Tibial artery (tissue), 4 donors: ENCODE measurements at regions not wholly inside any gene's neighbourhood (a gene's known extent, or its start where the extent isn't known, plus 50 kb on each side); places are given as distances from the start of the nearest gene placed in this dataset.
"Not testable (repeated sequence)": the region's sequence is repeated elsewhere in the genome, so short reads cannot be mapped to it uniquely, and the experiment has no call there.

Experiments
- DNase-seq, 2 donors: peaks; one replicate each; pipeline ENCODE4 v3.0.0-alpha.2; 2019
- H3K27ac ChIP-seq, 2 donors: fragments of 200-600 bp; sonication (generic) in 1 of 2; 1 replicate in 1 of 2; 2 replicates in 1 of 2; pipeline ENCODE4 v1.5.1; 2018 to 2019; ENCODE audit warnings: mild to moderate bottlenecking in 1 of 2
- H3K27me3 ChIP-seq, 2 donors: fragments of 200-600 bp; sonication (generic) in 1 of 2; one replicate each; pipeline versions ENCODE4 v1.5.1 to v1.6.0; 2016 to 2019
- H3K36me3 ChIP-seq, 3 donors: fragments of 200-600 bp; sonication (generic) in 2 of 3; one replicate each; pipeline ENCODE4 v1.5.1; 2016 to 2019; ENCODE audit warnings: mild to moderate bottlenecking in 2 of 3
- H3K4me1 ChIP-seq, 4 donors: fragments of 200-600 bp; sonication (generic) in 2 of 4; 1 replicate in 3 of 4; 2 replicates in 1 of 4; pipeline ENCODE4 v1.5.1; 2016 to 2019
- H3K4me3 ChIP-seq, 2 donors: fragments of 200-600 bp; sonication (generic) in 1 of 2; 1 replicate in 1 of 2; 2 replicates in 1 of 2; pipeline ENCODE4 v1.5.1; 2018 to 2019; ENCODE audit warnings: mild to moderate bottlenecking in 2 of 2
- H3K9me3 ChIP-seq, 3 donors: fragments of 200-600 bp; sonication (generic) in 1 of 3; one replicate each; pipeline ENCODE4 v1.5.1; 2016 to 2019
- intact Hi-C: fragments of 100-400 bp; cut with DNase I; formaldehyde crosslinking; loops from one replicate; pipeline ENCODE4 v1.15.0; 2023; ENCODE audit warnings: low total_unique reads
- TF ChIP-seq, protein P1 (sequence below), 2 experiments: fragments of 200-600 bp in 1 of 2; fragments of 450-650 bp in 1 of 2; IDR thresholded peaks; one replicate each; pipeline ENCODE4 v1.5.1; 2017 to 2019; ENCODE audit warnings: antibody characterized with exemption in 2 of 2, mild to moderate bottlenecking in 1 of 2, moderate library complexity in 1 of 2

GRCh38 chr13:20311596-20311995 is 79.5 kb upstream of the GJB6 start:
- H3K4me1 ChIP-seq = no peaks in the 10 kb centered on the region
- intact Hi-C loops = no loop called here
- DNase-seq = no peak
- H3K27me3 ChIP-seq = no peaks in the 10 kb centered on the region
- TF ChIP-seq, protein P1, sequence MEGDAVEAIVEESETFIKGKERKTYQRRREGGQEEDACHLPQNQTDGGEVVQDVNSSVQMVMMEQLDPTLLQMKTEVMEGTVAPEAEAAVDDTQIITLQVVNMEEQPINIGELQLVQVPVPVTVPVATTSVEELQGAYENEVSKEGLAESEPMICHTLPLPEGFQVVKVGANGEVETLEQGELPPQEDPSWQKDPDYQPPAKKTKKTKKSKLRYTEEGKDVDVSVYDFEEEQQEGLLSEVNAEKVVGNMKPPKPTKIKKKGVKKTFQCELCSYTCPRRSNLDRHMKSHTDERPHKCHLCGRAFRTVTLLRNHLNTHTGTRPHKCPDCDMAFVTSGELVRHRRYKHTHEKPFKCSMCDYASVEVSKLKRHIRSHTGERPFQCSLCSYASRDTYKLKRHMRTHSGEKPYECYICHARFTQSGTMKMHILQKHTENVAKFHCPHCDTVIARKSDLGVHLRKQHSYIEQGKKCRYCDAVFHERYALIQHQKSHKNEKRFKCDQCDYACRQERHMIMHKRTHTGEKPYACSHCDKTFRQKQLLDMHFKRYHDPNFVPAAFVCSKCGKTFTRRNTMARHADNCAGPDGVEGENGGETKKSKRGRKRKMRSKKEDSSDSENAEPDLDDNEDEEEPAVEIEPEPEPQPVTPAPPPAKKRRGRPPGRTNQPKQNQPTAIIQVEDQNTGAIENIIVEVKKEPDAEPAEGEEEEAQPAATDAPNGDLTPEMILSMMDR (IDR thresholded peaks at IDR 0.05) = no peak
- no peak overlapping the region for H3K4me3 ChIP-seq
- H3K27ac ChIP-seq = no peak overlapping the region
- H3K9me3 ChIP-seq = peaks cover 0 to 17% (median 0%) of the 10 kb centered on the region in 3 donors
- no peaks in the 10 kb centered on the region for H3K36me3 ChIP-seq

- TF ChIP-seq, protein P1 (IDR thresholded peaks at IDR 0.05) = no peak
- H3K27ac ChIP-seq = no peak overlapping the region
- intact Hi-C loops = no loop called here
- no peaks in the 10 kb centered on the region for H3K27me3 ChIP-seq
- no peaks in the 10 kb centered on the region for H3K4me1 ChIP-seq
- no peak overlapping the region for H3K4me3 ChIP-seq
- H3K9me3 ChIP-seq = peaks cover 0 to 17% (median 0%) of the 10 kb centered on the region in 3 donors
- no peak for DNase-seq
- H3K36me3 ChIP-seq = no peaks in the 10 kb centered on the region
Observed at GRCh38 chr13:20311022-20311421, 78.9 kb upstream of the GJB6 start.

GRCh38 chr13:20306039-20306438 is 73.9 kb upstream of the GJB6 start:
- Histone ChIP-seq H3K4me1 (peaks cover 0 to 3% (median 0%) of the 10 kb centered on the region in 4 donors), H3K9me3 (peaks cover 0 to 17% (median 0%) of the 10 kb centered on the region in 3 donors), H3K27me3 (peaks cover 0 to 13% of the 10 kb centered on the region in 2 donors), H3K27ac (no peak overlapping the region), H3K36me3 (no peaks in the 10 kb centered on the region), H3K4me3 (no peak overlapping the region)
- intact Hi-C loops = no loop called here
- no peak for DNase-seq
- TF ChIP-seq, protein P1 (IDR thresholded peaks at IDR 0.05) = no peak

DNA sequence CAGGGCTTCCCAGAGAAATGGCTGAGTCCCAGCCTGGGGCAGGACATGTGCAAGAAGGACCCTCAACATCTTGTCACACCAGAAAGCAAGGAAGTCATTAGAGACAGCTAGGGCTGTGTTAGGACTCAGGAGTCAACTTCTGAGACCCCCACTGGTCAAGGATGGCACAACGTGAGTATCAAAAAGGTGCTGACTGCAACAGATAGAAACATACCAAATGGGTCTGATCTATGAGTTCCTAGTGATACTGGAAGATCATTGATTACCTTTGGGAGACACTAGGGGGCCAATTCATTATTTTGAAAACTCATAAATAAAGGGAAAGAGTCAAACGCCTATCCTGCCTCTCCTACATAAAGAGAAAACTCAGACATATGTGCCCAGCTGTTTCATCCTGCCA is 73.5 kb upstream of the GJB6 start:
- peaks cover 0 to 3% (median 0%) of the 10 kb centered on the region in 4 donors for H3K4me1 ChIP-seq
- DNase-seq = no peak
- intact Hi-C loops = no loop called here
- H3K9me3 ChIP-seq = peaks cover 0 to 17% (median 0%) of the 10 kb centered on the region in 3 donors
- no peak overlapping the region for H3K4me3 ChIP-seq
- H3K27ac ChIP-seq = no peak overlapping the region
- H3K36me3 ChIP-seq = no peaks in the 10 kb centered on the region
- TF ChIP-seq, protein P1 (IDR thresholded peaks at IDR 0.05) = no peak
- peaks cover 0 to 13% of the 10 kb centered on the region in 2 donors for H3K27me3 ChIP-seq

GRCh38 chr13:20304061-20304460 is 71.9 kb upstream of the GJB6 start:
- H3K4me3 ChIP-seq, intact Hi-C loops, H3K27ac ChIP-seq, H3K36me3 ChIP-seq, H3K4me1 ChIP-seq, DNase-seq: not testable (repeated sequence)
- peaks cover 0 to 22% of the 10 kb centered on the region in 2 donors for H3K27me3 ChIP-seq
- peaks cover 0 to 17% (median 0%) of the 10 kb centered on the region in 3 donors for H3K9me3 ChIP-seq

DNA sequence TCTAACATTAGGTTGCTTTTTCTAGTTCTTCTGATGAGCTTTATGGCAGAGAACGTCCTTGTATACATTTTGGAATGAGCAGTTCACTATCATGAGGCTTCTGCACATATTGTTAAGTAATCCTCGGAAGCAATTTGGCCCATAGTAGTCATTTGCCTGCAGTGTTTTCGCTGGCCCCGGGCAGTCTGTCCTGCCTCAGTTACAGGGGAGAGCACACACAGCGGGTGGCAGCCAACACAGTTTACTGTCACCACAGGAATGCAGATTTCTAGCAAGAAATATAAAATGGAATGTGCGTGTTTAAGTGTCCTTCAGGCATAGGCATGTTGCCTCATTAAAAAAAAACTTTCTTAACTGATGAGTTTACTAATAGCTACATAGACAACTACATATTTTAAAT is 71.5 kb upstream of the GJB6 start:
- TF ChIP-seq, protein P1 (IDR thresholded peaks at IDR 0.05) = no peak
- intact Hi-C loops = no loop called here
- Histone ChIP-seq H3K27me3 (peaks cover 0 to 22% of the 10 kb centered on the region in 2 donors), H3K9me3 (peaks cover 0 to 16% (median 0%) of the 10 kb centered on the region in 3 donors), H3K36me3 (no peaks in the 10 kb centered on the region), H3K4me1 (peaks cover 0 to 3% (median 0%) of the 10 kb centered on the region in 4 donors), H3K27ac (no peak overlapping the region), H3K4me3 (no peak overlapping the region)
- DNase-seq = no peak
